GM18505 (cell line): ENCODE measurements at regions not wholly inside any gene's neighbourhood (a gene's known extent, or its start where the extent isn't known, plus 50 kb on each side); places are given as distances from the start of the nearest gene placed in this dataset.

ENCODE experiments used
- ATAC-seq: cut with Tn5 transposase; IDR thresholded peaks from one replicate; pipeline ENCODE4 v1.9.1; 2021; ENCODE audit not compliant: unreplicated experiment
- POLR2A ChIP-seq: IDR thresholded peaks from 4 replicates; pipeline ENCODE4 v1.6.1; 2011; ENCODE audit warnings: borderline replicate concordance; ENCODE audit not compliant: insufficient read depth, insufficient read length; ENCODE audit errors: extremely low read depth

DNA sequence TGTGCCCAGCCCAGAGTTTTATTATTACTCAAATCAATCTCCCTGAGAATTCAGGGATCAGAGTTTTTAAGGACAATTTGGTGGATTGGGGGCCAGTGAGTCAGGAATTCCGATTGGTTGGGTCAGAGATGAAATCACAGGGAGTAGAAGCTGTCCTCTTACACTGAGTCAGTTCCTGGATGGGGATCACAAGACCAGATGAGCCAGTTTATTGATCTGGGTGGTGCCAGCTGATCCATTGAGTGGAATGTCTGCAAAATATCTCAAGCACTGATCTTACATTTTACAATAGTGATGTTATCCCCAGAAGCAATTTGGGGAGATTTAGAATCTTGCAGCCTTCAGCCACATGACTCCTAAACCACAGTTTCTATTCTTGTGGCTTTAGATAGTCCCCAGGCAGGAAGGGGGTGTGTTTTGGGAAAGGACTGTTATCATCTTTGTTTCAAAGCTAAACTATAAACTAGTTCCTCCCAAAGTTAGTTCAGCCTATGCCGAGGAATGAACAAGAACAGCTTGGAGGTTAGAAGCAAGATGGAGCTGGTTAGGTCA, 89.1 kb upstream of the CNOT2 start:
- no peak for TF ChIP-seq POLR2A
- ATAC-seq, result no peak

DNA sequence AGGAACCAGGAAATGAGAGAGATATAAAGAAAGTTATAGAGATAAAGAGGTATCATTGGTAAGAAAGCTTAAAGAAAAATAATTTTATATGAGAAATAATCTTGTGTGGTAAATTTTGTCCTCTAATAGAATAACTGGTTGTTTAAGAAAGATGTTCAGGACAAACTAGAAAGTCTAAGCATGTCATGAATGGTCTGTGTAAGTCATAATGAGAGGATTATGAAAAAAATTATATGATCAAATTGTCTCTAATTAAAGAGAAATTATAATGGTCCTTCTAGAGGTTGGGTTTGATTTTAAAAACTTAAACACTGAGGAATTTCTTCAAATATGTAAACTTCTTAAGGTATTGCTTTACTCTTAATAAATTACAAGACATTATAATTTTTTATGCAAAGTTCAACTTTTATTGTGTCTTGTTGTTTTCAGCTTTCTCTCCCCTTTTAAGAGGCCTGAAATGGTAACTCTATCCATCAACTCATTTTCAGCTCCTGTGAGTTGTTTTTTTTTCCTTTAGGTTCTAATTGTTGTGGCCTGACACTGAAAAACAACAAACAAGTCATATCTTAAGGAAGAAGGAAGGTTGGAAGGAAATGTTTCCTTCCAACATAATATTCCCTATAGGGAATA, 88.2 kb upstream of the CNOT2 start:
- no peak for ATAC-seq
- no peak for TF ChIP-seq POLR2A

DNA sequence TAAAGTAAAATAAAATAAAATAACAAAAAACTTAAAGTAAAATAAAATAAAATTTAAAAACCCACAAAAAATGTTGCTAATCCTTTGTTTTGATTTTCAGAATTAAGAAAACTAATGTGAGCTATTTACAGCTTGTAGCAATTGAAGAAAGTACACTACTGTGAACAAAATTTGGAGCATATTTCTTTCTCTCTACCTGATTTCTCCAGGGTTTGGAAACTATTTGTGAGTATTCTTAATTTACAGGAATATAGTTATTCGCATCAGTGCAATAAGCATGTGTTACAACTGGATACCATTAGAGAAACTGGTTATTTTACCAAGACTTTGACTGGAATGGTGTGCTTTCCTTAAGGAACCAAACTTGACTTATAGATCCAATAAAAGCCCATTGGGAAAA, 86.1 kb upstream of the CNOT2 start:
- TF ChIP-seq POLR2A, result no peak
- ATAC-seq, result no peak

DNA sequence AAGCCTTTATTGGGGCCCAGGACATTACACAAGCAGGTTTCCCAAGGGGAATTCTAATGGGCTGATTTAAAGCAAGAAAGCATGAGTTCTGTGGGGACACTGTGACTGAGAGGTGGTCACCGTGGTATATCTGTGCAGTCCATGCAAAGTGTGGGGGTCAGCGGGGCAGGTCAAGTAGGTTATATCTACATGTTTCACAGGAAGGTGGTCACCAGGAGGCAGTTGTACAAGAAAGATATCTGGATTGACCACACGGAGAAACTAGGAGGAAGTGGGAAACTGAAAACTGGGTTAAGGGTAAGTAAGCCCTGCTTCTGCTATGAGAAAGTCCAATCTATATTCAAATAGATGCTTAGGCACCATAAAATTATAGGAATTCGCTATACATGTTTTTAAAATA, 77.8 kb upstream of the CNOT2 start:
- TF ChIP-seq POLR2A, result no peak
- ATAC-seq, result no peak

DNA sequence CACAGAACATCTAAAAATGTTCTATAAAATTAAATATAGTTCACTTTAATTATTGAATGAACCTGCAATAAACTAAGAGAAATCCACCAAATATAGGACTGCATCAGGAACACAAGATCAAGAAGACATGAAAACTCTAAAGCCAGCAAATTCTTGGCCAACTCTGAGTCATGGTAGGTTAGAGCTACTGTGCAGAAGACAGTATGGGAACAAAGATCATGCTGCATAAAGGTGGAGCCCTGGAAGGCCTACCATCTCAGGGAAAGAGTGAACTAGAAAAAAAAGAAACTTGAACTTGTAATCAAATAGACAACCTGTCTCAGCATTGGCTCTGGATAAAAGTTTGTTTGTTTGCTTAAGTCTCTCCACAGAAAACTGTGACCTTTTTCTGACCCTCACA, 66.9 kb upstream of the CNOT2 start:
- ATAC-seq, result no peak
- no peak for TF ChIP-seq POLR2A

DNA sequence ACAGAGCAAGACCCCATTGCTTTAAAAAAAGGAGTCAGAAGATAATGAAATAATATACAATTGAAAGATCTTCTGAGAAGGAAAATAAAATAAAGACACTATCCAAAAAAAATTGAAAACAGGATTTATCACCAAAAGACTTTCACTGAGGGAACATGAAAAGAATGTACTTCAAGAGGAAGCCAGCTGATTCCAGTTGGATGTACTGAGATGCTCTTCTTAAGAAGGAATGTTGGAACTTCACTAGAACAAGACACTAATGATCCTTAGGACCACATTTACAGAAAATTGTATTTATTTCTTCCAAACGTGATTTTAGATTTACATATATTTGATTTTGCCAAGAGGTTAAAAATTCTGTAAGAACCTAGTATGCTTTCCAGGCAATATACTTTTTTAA, 65.6 kb upstream of the CNOT2 start:
- no peak for ATAC-seq
- no peak for TF ChIP-seq POLR2A

DNA sequence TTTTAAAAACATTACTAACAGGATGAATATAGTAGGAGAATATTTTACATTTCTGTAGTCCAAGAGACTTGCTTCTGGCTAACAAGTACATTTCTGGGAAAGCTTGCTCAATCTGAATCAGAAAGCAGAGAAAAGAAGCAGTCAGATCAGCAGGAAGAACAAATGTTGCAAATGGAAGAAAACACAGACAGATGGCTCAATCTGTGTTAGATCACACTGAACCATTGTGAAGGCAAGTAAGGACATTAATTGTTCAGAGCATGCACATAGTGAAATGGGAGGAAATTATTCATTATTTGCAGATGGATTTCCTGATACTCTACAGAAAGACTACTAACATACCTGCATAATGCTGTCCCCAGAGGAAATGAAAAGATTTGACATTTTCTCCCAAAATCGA, 65.2 kb upstream of the CNOT2 start:
- no peak for ATAC-seq
- no peak for TF ChIP-seq POLR2A

DNA sequence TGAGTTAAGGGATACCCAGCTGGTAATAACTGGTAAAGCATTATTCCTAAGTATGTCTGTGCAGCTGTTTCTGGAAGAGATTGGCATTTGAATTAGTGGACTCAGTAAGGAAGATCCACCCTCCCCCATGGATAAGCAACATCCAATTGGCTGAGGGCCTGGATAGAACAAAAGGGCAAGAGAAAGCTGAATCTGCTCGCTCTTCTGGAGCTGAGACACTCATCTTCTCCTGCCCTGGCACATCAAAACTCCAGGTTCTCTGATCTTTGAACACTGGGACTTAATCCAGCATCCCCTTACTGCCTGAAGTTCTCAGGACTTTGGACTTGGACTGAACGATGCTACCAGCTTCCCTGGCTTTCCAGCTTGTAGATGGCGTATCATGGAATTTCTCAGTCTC, 63.1 kb upstream of the CNOT2 start:
- no peak for ATAC-seq
- TF ChIP-seq POLR2A, result no peak

DNA sequence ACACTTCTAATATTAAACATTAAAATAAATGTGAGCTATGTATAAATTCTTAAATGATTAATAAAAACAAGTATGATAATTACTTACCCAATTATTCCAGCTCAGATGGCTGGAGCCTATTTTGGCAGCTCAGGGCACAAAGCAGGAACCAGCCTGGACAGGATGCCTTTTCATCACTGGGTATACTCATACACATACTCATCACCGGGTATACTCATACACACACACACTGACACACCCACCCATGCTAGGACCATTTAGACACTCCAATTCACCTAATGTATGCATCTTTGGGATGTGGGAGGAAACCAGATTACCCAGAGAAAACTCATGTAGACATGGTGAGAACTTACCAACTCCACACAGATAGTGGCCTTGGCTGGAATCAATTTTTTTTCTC, 57.9 kb upstream of the CNOT2 start:
- no peak for ATAC-seq
- TF ChIP-seq POLR2A, result no peak

DNA sequence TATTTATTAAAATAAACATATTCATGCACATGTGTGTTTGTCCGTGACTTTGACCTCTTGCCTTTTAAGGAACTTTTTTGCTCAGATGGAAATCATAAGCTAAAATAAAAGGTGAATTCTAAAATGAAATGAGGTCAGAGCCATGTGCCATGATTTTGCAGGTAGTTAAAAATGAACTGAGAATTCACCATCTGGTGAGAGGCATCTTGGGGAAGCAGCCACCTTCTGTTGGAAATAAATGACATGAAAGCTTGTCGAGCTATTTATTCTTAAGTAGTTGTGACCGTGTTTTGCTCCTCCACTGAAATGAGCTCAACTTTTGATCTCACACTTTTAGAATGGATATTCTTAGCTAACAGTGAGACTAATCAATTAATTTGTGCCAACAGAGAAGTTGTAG, 56.8 kb upstream of the CNOT2 start:
- no peak for TF ChIP-seq POLR2A
- no peak for ATAC-seq

DNA sequence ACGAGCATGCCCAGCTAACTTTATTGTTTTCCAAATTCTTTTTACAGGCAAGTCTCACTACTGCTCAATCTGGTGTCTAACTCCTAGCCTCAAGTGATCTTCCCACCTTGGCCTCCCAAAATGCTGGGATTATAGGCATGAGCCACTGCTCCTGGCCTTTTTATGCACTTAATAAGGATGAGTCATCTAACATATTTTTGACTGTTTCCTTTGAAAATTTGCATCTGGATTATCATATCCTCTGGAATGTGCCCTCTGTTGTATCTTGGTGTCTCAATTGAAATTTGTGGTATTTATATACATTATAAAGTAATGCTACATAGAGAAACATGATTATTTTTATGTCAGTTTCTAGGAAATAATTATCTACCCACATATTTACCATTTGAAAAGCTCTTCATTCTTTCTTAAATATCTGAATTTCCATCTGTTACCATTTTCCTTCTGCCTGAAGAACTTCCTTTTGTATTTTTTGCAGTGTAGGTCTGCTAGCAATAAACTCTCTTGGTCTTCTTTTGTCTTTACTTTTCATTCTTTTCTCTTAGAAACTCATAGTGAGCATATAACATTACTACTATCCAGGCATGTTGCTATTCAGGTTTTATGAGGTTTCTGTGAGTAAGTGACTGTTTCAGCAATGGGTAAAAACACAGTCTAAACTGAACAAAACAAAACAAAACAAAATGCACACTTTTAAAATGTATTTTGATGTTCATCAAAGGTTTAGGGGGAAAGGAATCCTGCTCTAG, 52.8 kb upstream of the CNOT2 start:
- no peak for TF ChIP-seq POLR2A
- ATAC-seq, result no peak
